ENCODE measurements at regions not wholly inside any gene's neighbourhood (a gene's known extent, or its start where the extent isn't known, plus 50 kb on each side); places are given as distances from the start of the nearest gene placed in this dataset.
"Not testable (repeated sequence)": the region's sequence is repeated elsewhere in the genome, so short reads cannot be mapped to it uniquely, and the experiment has no call there.

GRCh38 chr7:91690541-91691070 lies 189.9 kb downstream of the MTERF1 start:
- no peaks in the 10 kb centered on the region for H3K4me1 Mint-ChIP-seq
- POLR2A ChIA-PET: no interaction called here
- H3K27ac Mint-ChIP-seq: no peak overlapping the region
- CTCF ChIA-PET: no interaction called here
- H3K36me3 Mint-ChIP-seq (ENCODE audit: low read depth): no peaks in the 10 kb centered on the region
- H3K9me3 Mint-ChIP-seq: no peaks in the 10 kb centered on the region
- no peak for DNase-seq
- H3K27me3 Mint-ChIP-seq: no peaks in the 10 kb centered on the region
- no peak overlapping the region for H3K4me3 Mint-ChIP-seq

GRCh38 chr7:91691865-91692264 lies 188.6 kb downstream of the MTERF1 start:
- no peak overlapping the region for H3K27ac Mint-ChIP-seq
- H3K4me1 Mint-ChIP-seq: no peaks in the 10 kb centered on the region
- POLR2A ChIA-PET: no interaction called here
- no peak overlapping the region for H3K4me3 Mint-ChIP-seq
- peaks cover 3% of the 10 kb centered on the region for H3K9me3 Mint-ChIP-seq
- DNase-seq: no peak
- no peaks in the 10 kb centered on the region for H3K27me3 Mint-ChIP-seq
- CTCF ChIA-PET: no interaction called here
- H3K36me3 Mint-ChIP-seq (ENCODE audit: low read depth): no peaks in the 10 kb centered on the region

- no peaks in the 10 kb centered on the region for H3K27me3 Mint-ChIP-seq
- H3K27ac Mint-ChIP-seq: no peak overlapping the region
- no peaks in the 10 kb centered on the region for H3K4me1 Mint-ChIP-seq
- ChIA-PET POLR2A (no interaction called here), CTCF (interaction anchor here (0.7 kb wide), 1 partner anchor 10 kb away, joined by 3 read pairs; no protein-coding TSS in a partner anchor)
- DNase-seq: no peak
- H3K9me3 Mint-ChIP-seq: peaks cover 5% of the 10 kb centered on the region
- no peak overlapping the region for H3K4me3 Mint-ChIP-seq
- no peaks in the 10 kb centered on the region for H3K36me3 Mint-ChIP-seq (ENCODE audit: low read depth)
Observed at GRCh38 chr7:91692800-91693199, 187.7 kb downstream of the MTERF1 start.

- Mint-ChIP-seq H3K4me1 (no peaks in the 10 kb centered on the region), H3K4me3 (no peak overlapping the region), H3K9me3 (peaks cover 12% of the 10 kb centered on the region), H3K27me3 (no peaks in the 10 kb centered on the region), H3K27ac (no peak overlapping the region), H3K36me3 (ENCODE audit: low read depth) (no peaks in the 10 kb centered on the region)
- CTCF ChIA-PET: interaction anchor here (0.7 kb wide), 1 partner anchor 60 kb away, joined by 3 read pairs; no protein-coding TSS in a partner anchor
- no peak for DNase-seq
- POLR2A ChIA-PET: no interaction called here
Observed at GRCh38 chr7:91694351-91694841, 186.1 kb downstream of the MTERF1 start.

- H3K9me3 Mint-ChIP-seq: peaks cover 12% of the 10 kb centered on the region
- no peak overlapping the region for H3K4me3 Mint-ChIP-seq
- POLR2A ChIA-PET: no interaction called here
- no peaks in the 10 kb centered on the region for H3K4me1 Mint-ChIP-seq
- CTCF ChIA-PET: no interaction called here
- H3K36me3 Mint-ChIP-seq (ENCODE audit: low read depth): no peaks in the 10 kb centered on the region
- no peak overlapping the region for H3K27ac Mint-ChIP-seq
- no peak for DNase-seq
- H3K27me3 Mint-ChIP-seq: no peaks in the 10 kb centered on the region
Observed at GRCh38 chr7:91710881-91711280, 169.6 kb downstream of the MTERF1 start.

- Mint-ChIP-seq H3K27me3 (no peaks in the 10 kb centered on the region), H3K36me3 (ENCODE audit: low read depth) (no peaks in the 10 kb centered on the region), H3K4me3 (no peak overlapping the region), H3K4me1 (no peaks in the 10 kb centered on the region), H3K9me3 (peaks cover 5% of the 10 kb centered on the region), H3K27ac (no peak overlapping the region)
- ChIA-PET POLR2A (no interaction called here), CTCF (no interaction called here)
- no peak for DNase-seq
Observed at GRCh38 chr7:91713669-91714068, 166.8 kb downstream of the MTERF1 start.

- H3K36me3 Mint-ChIP-seq (ENCODE audit: low read depth): no peaks in the 10 kb centered on the region
- H3K4me3 Mint-ChIP-seq: no peak overlapping the region
- peaks cover 4% of the 10 kb centered on the region for H3K9me3 Mint-ChIP-seq
- H3K27ac Mint-ChIP-seq: no peak overlapping the region
- DNase-seq: no peak
- CTCF ChIA-PET: no interaction called here
- POLR2A ChIA-PET: no interaction called here
- H3K27me3 Mint-ChIP-seq: no peaks in the 10 kb centered on the region
- no peaks in the 10 kb centered on the region for H3K4me1 Mint-ChIP-seq
Observed at GRCh38 chr7:91717681-91718470, 162.6 kb downstream of the MTERF1 start.

- DNase-seq: no peak
- peaks cover 6% of the 10 kb centered on the region for H3K9me3 Mint-ChIP-seq
- no peak overlapping the region for H3K27ac Mint-ChIP-seq
- no peak overlapping the region for H3K4me3 Mint-ChIP-seq
- H3K27me3 Mint-ChIP-seq: no peaks in the 10 kb centered on the region
- ChIA-PET POLR2A (no interaction called here), CTCF (no interaction called here)
- no peaks in the 10 kb centered on the region for H3K4me1 Mint-ChIP-seq
- no peaks in the 10 kb centered on the region for H3K36me3 Mint-ChIP-seq (ENCODE audit: low read depth)
Observed at GRCh38 chr7:91719008-91719407, 161.5 kb downstream of the MTERF1 start.

GRCh38 chr7:91720260-91720937 lies 160.1 kb downstream of the MTERF1 start:
- ChIA-PET CTCF (no interaction called here), POLR2A (no interaction called here)
- H3K27ac Mint-ChIP-seq: no peak overlapping the region
- H3K9me3 Mint-ChIP-seq: peaks cover 9% of the 10 kb centered on the region
- H3K27me3 Mint-ChIP-seq: no peaks in the 10 kb centered on the region
- DNase-seq: no peak
- no peaks in the 10 kb centered on the region for H3K4me1 Mint-ChIP-seq
- no peaks in the 10 kb centered on the region for H3K36me3 Mint-ChIP-seq (ENCODE audit: low read depth)
- H3K4me3 Mint-ChIP-seq: no peak overlapping the region

- POLR2A ChIA-PET: no interaction called here
- CTCF ChIA-PET: no interaction called here
- H3K4me3 Mint-ChIP-seq: no peak overlapping the region
- peaks cover 9% of the 10 kb centered on the region for H3K9me3 Mint-ChIP-seq
- DNase-seq: no peak
- H3K4me1 Mint-ChIP-seq: no peaks in the 10 kb centered on the region
- H3K27ac Mint-ChIP-seq: no peak overlapping the region
- no peaks in the 10 kb centered on the region for H3K36me3 Mint-ChIP-seq (ENCODE audit: low read depth)
- no peaks in the 10 kb centered on the region for H3K27me3 Mint-ChIP-seq
Observed at GRCh38 chr7:91722831-91723230, 157.7 kb downstream of the MTERF1 start.

GRCh38 chr7:91729046-91729445 lies 151.5 kb downstream of the MTERF1 start:
- H3K36me3 Mint-ChIP-seq (ENCODE audit: low read depth); DNase-seq; H3K4me3 Mint-ChIP-seq; H3K9me3 Mint-ChIP-seq; H3K27me3 Mint-ChIP-seq; H3K4me1 Mint-ChIP-seq; CTCF ChIA-PET; H3K27ac Mint-ChIP-seq; POLR2A ChIA-PET: not testable (repeated sequence)

- Mint-ChIP-seq H3K4me3 (no peak overlapping the region), H3K27me3 (no peaks in the 10 kb centered on the region), H3K27ac (no peak overlapping the region), H3K9me3 (peaks cover under 1% of the 10 kb centered on the region), H3K36me3 (ENCODE audit: low read depth) (no peaks in the 10 kb centered on the region), H3K4me1 (no peaks in the 10 kb centered on the region)
- ChIA-PET CTCF (no interaction called here), POLR2A (no interaction called here)
- DNase-seq: no peak
Observed at GRCh38 chr7:91731976-91732375, 148.5 kb downstream of the MTERF1 start.

- no peaks in the 10 kb centered on the region for H3K4me1 Mint-ChIP-seq
- DNase-seq: no peak
- no peaks in the 10 kb centered on the region for H3K27me3 Mint-ChIP-seq
- H3K27ac Mint-ChIP-seq: no peak overlapping the region
- no peak overlapping the region for H3K4me3 Mint-ChIP-seq
- H3K9me3 Mint-ChIP-seq: peaks cover 8% of the 10 kb centered on the region
- ChIA-PET POLR2A (no interaction called here), CTCF (no interaction called here)
- H3K36me3 Mint-ChIP-seq (ENCODE audit: low read depth): no peaks in the 10 kb centered on the region
Observed at GRCh38 chr7:91749418-91749817, 131.1 kb downstream of the MTERF1 start.

GRCh38 chr7:91750091-91750490 lies 130.4 kb downstream of the MTERF1 start:
- H3K27me3 Mint-ChIP-seq: no peaks in the 10 kb centered on the region
- H3K4me3 Mint-ChIP-seq: no peak overlapping the region
- no peak for DNase-seq
- H3K36me3 Mint-ChIP-seq (ENCODE audit: low read depth): no peaks in the 10 kb centered on the region
- POLR2A ChIA-PET: no interaction called here
- no peak overlapping the region for H3K27ac Mint-ChIP-seq
- H3K4me1 Mint-ChIP-seq: no peaks in the 10 kb centered on the region
- H3K9me3 Mint-ChIP-seq: peaks cover 8% of the 10 kb centered on the region
- CTCF ChIA-PET: no interaction called here

All from activated CD4-positive, alpha-beta memory T cell treated with anti-CD3 and anti-CD28 coated beads, Interleukin-2, amount 10 ng/mL, durations not matched to agents 7 days and 5 days (primary cell).